ENCODE measurements at regions not wholly inside any gene's neighbourhood (a gene's known extent, or its start where the extent isn't known, plus 50 kb on each side); places are given as distances from the start of the nearest gene placed in this dataset.
A peak's percentile ranks its signal among the peaks of the same experiment; 100 is the strongest.
"Not testable (repeated sequence)": the region's sequence is repeated elsewhere in the genome, so short reads cannot be mapped to it uniquely, and the experiment has no call there.

- no peak overlapping the region for H3K27ac Mint-ChIP-seq
- intact Hi-C loops (cut with micrococcal nuclease), result no loop called here
- H3K4me1 Mint-ChIP-seq, result peaks cover 7% of the 10 kb centered on the region
- H3K9me3 Mint-ChIP-seq, result no peaks in the 10 kb centered on the region
- H3K36me3 Mint-ChIP-seq (ENCODE audit: low read depth), result no peaks in the 10 kb centered on the region
- H3K27me3 Mint-ChIP-seq, result peaks cover 11% of the 10 kb centered on the region
- H3K4me3 Mint-ChIP-seq, result no peak overlapping the region
- no peak for DNase-seq
Observed at GRCh38 chr3:193028258-193028657, 110.6 kb upstream of the MB21D2 start.

- Mint-ChIP-seq H3K4me1 (peaks cover 7% of the 10 kb centered on the region), H3K4me3 (no peak overlapping the region), H3K27me3 (peaks cover 9% of the 10 kb centered on the region), H3K36me3 (ENCODE audit: low read depth) (no peaks in the 10 kb centered on the region), H3K9me3 (no peaks in the 10 kb centered on the region), H3K27ac (no peak overlapping the region)
- intact Hi-C loops (cut with micrococcal nuclease), result no loop called here
- DNase-seq, result no peak
Observed at GRCh38 chr3:193029800-193030199, 112.1 kb upstream of the MB21D2 start.

- Mint-ChIP-seq H3K27me3 (peaks cover 9% of the 10 kb centered on the region), H3K4me1 (peaks cover 7% of the 10 kb centered on the region), H3K27ac (no peak overlapping the region), H3K4me3 (no peak overlapping the region), H3K36me3 (ENCODE audit: low read depth) (no peaks in the 10 kb centered on the region), H3K9me3 (no peaks in the 10 kb centered on the region)
- intact Hi-C loops (cut with micrococcal nuclease), result no loop called here
- DNase-seq, result no peak
Observed at GRCh38 chr3:193030276-193030675, 112.6 kb upstream of the MB21D2 start.

- Mint-ChIP-seq H3K27me3 (peaks cover 9% of the 10 kb centered on the region), H3K36me3 (ENCODE audit: low read depth) (no peaks in the 10 kb centered on the region), H3K4me1 (peaks cover 7% of the 10 kb centered on the region), H3K27ac (no peak overlapping the region), H3K4me3 (no peak overlapping the region), H3K9me3 (no peaks in the 10 kb centered on the region)
- intact Hi-C loops (cut with micrococcal nuclease), result no loop called here
- DNase-seq, result no peak
Observed at GRCh38 chr3:193031911-193032310, 114.3 kb upstream of the MB21D2 start.

GRCh38 chr3:193033226-193033780 lies 115.6 kb upstream of the MB21D2 start:
- Mint-ChIP-seq H3K27ac (no peak overlapping the region), H3K9me3 (peaks cover 4% of the 10 kb centered on the region), H3K4me3 (no peak overlapping the region), H3K4me1 (peaks cover 7% of the 10 kb centered on the region), H3K27me3 (peaks cover 2% of the 10 kb centered on the region), H3K36me3 (ENCODE audit: low read depth) (no peaks in the 10 kb centered on the region)
- intact Hi-C loops (cut with micrococcal nuclease), result no loop called here
- no peak for DNase-seq

- DNase-seq; H3K4me1 Mint-ChIP-seq; H3K36me3 Mint-ChIP-seq (ENCODE audit: low read depth); H3K27me3 Mint-ChIP-seq; H3K9me3 Mint-ChIP-seq; H3K27ac Mint-ChIP-seq; H3K4me3 Mint-ChIP-seq; intact Hi-C loops (cut with micrococcal nuclease): not testable (repeated sequence)
Observed at GRCh38 chr3:193037828-193038227, 120.2 kb upstream of the MB21D2 start.

GRCh38 chr3:193039058-193039457 lies 121.4 kb upstream of the MB21D2 start:
- intact Hi-C loops (cut with micrococcal nuclease), result no loop called here
- H3K4me1 Mint-ChIP-seq, result peaks cover 8% of the 10 kb centered on the region
- H3K27me3 Mint-ChIP-seq, result peaks cover 7% of the 10 kb centered on the region
- no peaks in the 10 kb centered on the region for H3K36me3 Mint-ChIP-seq (ENCODE audit: low read depth)
- peaks cover 4% of the 10 kb centered on the region for H3K9me3 Mint-ChIP-seq
- no peak overlapping the region for H3K4me3 Mint-ChIP-seq
- no peak overlapping the region for H3K27ac Mint-ChIP-seq
- no peak for DNase-seq

- peaks cover 17% of the 10 kb centered on the region for H3K27me3 Mint-ChIP-seq
- peak; percentile 64 for DNase-seq
- no peaks in the 10 kb centered on the region for H3K36me3 Mint-ChIP-seq (ENCODE audit: low read depth)
- H3K4me1 Mint-ChIP-seq, result peaks cover 8% of the 10 kb centered on the region
- intact Hi-C loops (cut with micrococcal nuclease), result loop anchor here (1.0 to 2.0 kb wide), 5 partner anchors 122 to 474 kb away; no protein-coding TSS in a partner anchor
- no peak overlapping the region for H3K4me3 Mint-ChIP-seq
- H3K9me3 Mint-ChIP-seq, result peaks cover 4% of the 10 kb centered on the region
- peak overlapping the region; percentile 26 for H3K27ac Mint-ChIP-seq
Observed at GRCh38 chr3:193040836-193041672, 123.4 kb upstream of the MB21D2 start.

GRCh38 chr3:193046371-193046770 lies 128.7 kb upstream of the MB21D2 start:
- no peak overlapping the region for H3K27ac Mint-ChIP-seq
- DNase-seq, result no peak
- no peaks in the 10 kb centered on the region for H3K9me3 Mint-ChIP-seq
- H3K4me1 Mint-ChIP-seq, result no peaks in the 10 kb centered on the region
- H3K4me3 Mint-ChIP-seq, result no peak overlapping the region
- peaks cover 30% of the 10 kb centered on the region for H3K27me3 Mint-ChIP-seq
- no peaks in the 10 kb centered on the region for H3K36me3 Mint-ChIP-seq (ENCODE audit: low read depth)
- intact Hi-C loops (cut with micrococcal nuclease), result no loop called here

- H3K4me1 Mint-ChIP-seq; H3K27ac Mint-ChIP-seq; H3K36me3 Mint-ChIP-seq (ENCODE audit: low read depth); intact Hi-C loops (cut with micrococcal nuclease); DNase-seq; H3K9me3 Mint-ChIP-seq; H3K4me3 Mint-ChIP-seq: not testable (repeated sequence)
- peaks cover 28% of the 10 kb centered on the region for H3K27me3 Mint-ChIP-seq
Observed at GRCh38 chr3:193047461-193047860, 129.8 kb upstream of the MB21D2 start.

- Mint-ChIP-seq H3K4me1 (no peaks in the 10 kb centered on the region), H3K36me3 (ENCODE audit: low read depth) (no peaks in the 10 kb centered on the region), H3K27me3 (peaks cover 28% of the 10 kb centered on the region), H3K4me3 (no peak overlapping the region), H3K9me3 (no peaks in the 10 kb centered on the region), H3K27ac (no peak overlapping the region)
- DNase-seq, result no peak
- intact Hi-C loops (cut with micrococcal nuclease), result no loop called here
Observed at GRCh38 chr3:193048127-193048526, 130.5 kb upstream of the MB21D2 start.

GRCh38 chr3:193049935-193050334 lies 132.3 kb upstream of the MB21D2 start:
- intact Hi-C loops (cut with micrococcal nuclease), result no loop called here
- Mint-ChIP-seq H3K36me3 (ENCODE audit: low read depth) (no peaks in the 10 kb centered on the region), H3K4me3 (no peak overlapping the region), H3K9me3 (no peaks in the 10 kb centered on the region), H3K27me3 (peaks cover 33% of the 10 kb centered on the region), H3K4me1 (no peaks in the 10 kb centered on the region), H3K27ac (no peak overlapping the region)
- no peak for DNase-seq

GRCh38 chr3:193051314-193051713 lies 133.7 kb upstream of the MB21D2 start:
- intact Hi-C loops (cut with micrococcal nuclease), result no loop called here
- no peak for DNase-seq
- H3K4me3 Mint-ChIP-seq, result no peak overlapping the region
- no peaks in the 10 kb centered on the region for H3K36me3 Mint-ChIP-seq (ENCODE audit: low read depth)
- no peaks in the 10 kb centered on the region for H3K4me1 Mint-ChIP-seq
- H3K27me3 Mint-ChIP-seq, result peaks cover 22% of the 10 kb centered on the region
- no peaks in the 10 kb centered on the region for H3K9me3 Mint-ChIP-seq
- H3K27ac Mint-ChIP-seq, result no peak overlapping the region

- no peak for DNase-seq
- intact Hi-C loops (cut with micrococcal nuclease), result no loop called here
- Mint-ChIP-seq H3K4me1 (no peaks in the 10 kb centered on the region), H3K27ac (no peak overlapping the region), H3K36me3 (ENCODE audit: low read depth) (no peaks in the 10 kb centered on the region), H3K9me3 (no peaks in the 10 kb centered on the region), H3K4me3 (no peak overlapping the region), H3K27me3 (peaks cover 19% of the 10 kb centered on the region)
Observed at GRCh38 chr3:193052354-193053045, 134.8 kb upstream of the MB21D2 start.
